ENCODE measurements at regions not wholly inside any gene's neighbourhood (a gene's known extent, or its start where the extent isn't known, plus 50 kb on each side); places are given as distances from the start of the nearest gene placed in this dataset.

GRCh38 chr6:12544821-12545565 is 171.6 kb upstream of the PHACTR1 start:
- TF ChIP-seq CTCF (IDR thresholded peaks at IDR 0.05) (no peak), EZH2 (IDR thresholded peaks at IDR 0.05) (no peak), EZH2phosphoT487 (IDR thresholded peaks at IDR 0.05) (no peak)
